Occipital lobe (tissue), 2 donors: ENCODE measurements at regions not wholly inside any gene's neighbourhood (a gene's known extent, or its start where the extent isn't known, plus 50 kb on each side); places are given as distances from the start of the nearest gene placed in this dataset. TPM values are rescaled to one million over a fixed set of nuclear protein-coding genes. Genes with fewer than 3 reads are reported as not detected.

ENCODE experiments used
- DNase-seq: peaks from one replicate; lab custom pipeline; 2025; lab: John Stamatoyannopoulos, UW
- small RNA-seq: library from RNA; depleted of rRNA; stranded (forward); fragments of <200 nt; gene quantifications from one replicate; pipeline ENCODE3, GENCODE V24; 2014

DNA sequence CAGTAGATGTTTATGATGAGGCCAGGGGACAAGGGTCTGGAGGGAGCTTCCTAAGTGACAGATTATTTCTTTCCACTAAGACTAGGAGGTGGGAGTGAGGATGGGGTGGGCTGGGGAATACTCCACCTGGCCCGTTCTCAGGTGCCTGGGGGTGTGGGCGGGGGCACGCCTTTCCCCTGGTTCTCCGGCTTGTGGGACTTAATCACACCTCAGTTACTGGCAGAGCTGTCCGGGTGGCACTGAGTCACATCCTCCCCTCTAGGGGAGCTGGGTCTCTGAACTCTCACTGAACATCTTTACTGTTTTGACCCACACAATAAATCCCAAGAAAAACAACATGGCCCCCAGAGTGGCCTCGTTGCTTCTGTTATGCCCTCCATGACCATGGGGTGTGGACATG is 332.8 kb downstream of the MAF start:
- DNase-seq, result no peak

- no peak for DNase-seq
These were observed 333.4 kb downstream of the MAF start for GRCh38 chr16:79267146-79267545.

- DNase-seq, result no peak
These were observed 334.8 kb downstream of the MAF start for GRCh38 chr16:79265701-79266100.

DNA sequence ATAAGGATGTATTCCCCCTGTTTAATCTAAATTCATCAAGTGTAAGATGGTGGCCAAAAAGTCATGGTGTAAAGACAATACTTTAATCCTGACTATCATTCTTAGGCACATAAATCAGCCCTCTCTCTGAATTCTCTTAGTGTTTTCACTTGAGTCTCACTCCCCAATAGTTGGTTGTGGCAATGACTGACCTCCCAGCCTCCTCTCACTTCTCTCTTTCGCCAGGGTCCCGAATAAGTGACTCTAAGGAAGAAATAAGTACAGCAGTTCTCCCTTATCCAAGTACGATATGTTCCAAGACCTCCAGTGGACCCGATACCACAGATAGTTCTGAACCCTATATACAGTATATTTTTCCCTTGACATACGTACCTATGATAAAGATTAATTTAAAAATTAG is 335.3 kb downstream of the MAF start:
- no peak for DNase-seq

- DNase-seq, result no peak
These were observed 336.1 kb downstream of the MAF start for GRCh38 chr16:79264237-79265109.

- no peak for DNase-seq
These were observed 337.1 kb downstream of the MAF start for GRCh38 chr16:79263425-79263824.

Small RNA genes lying in the stretch of these regions (small RNA-seq; reads per million reads assigned to genes)
- gene RNA5SP431, result not detected
